HepG2 (cell line): ENCODE measurements at regions not wholly inside any gene's neighbourhood (a gene's known extent, or its start where the extent isn't known, plus 50 kb on each side); places are given as distances from the start of the nearest gene placed in this dataset.

Experiments
- ATAC-seq: fragments of 200-7000 bp; cut with Tn5 transposase; 3 replicates; pipeline ENCODE4 v1.9.1; 2020; ENCODE audit warnings: mild to moderate bottlenecking, moderate library complexity
- BruUV-seq: library from RNA; stranded (reverse); fragments of 400-500 nt; replicated peaks from 2 replicates; lab custom pipeline; 2021; lab: Mats Ljungman, UMichigan
- CTCF ChIA-PET: fragments of 300-600 bp; formaldehyde crosslinking; extraction: SDS; loops from one replicate; lab custom pipeline; 2021; ENCODE audit warnings: low total read pairs, inconsistent platforms, low intra/inter-chr PET ratio; lab: Yijun Ruan, JAX
- POLR2A ChIA-PET: fragments of 350-600 bp; sonication (Branson Sonifier 250); formaldehyde crosslinking; loops from one replicate; lab custom pipeline; 2020; ENCODE audit warnings: antibody characterized with exemption, inconsistent platforms; lab: Yijun Ruan, JAX
- DNase-seq: peaks from one replicate; pipeline ENCODE4 v3.0.0-alpha.2; 2015; ENCODE audit warnings: low spot score
- FAIRE-seq: peaks from 3 replicates; lab custom pipeline; 2011; peaks lifted over from hg19 to GRCh38; lab: Jason Lieb, UNC
- H2AFZ ChIP-seq: one replicate; pipeline ENCODE4 v1.6.1; 2011; ENCODE audit warnings: low read length, inconsistent platforms
- H3K27ac ChIP-seq: fragments of 300-600 bp; 3 replicates; pipeline ENCODE4 v1.8.0; 2011; ENCODE audit warnings: mixed run types, mild to moderate bottlenecking, mixed read lengths, low read length, inconsistent platforms; ENCODE audit not compliant: insufficient read depth; ENCODE audit errors: extremely low read length
- H3K27me3 ChIP-seq, 2 experiments: fragments of 200-600 bp in 1 of 2; 2 replicates in 1 of 2; 3 replicates in 1 of 2; pipeline versions ENCODE4 v1.6.0 to v1.8.0; 2011; ENCODE audit warnings: low read length in 2 of 2, mild to moderate bottlenecking in 2 of 2, moderate library complexity in 2 of 2, inconsistent platforms in 1 of 2; ENCODE audit not compliant: insufficient read depth in 2 of 2, control insufficient read depth in 1 of 2
- H3K36me3 ChIP-seq, 2 experiments: fragments of 200-600 bp in 1 of 2; replicated peaks in 1 of 2; 2 replicates in 1 of 2; 3 replicates in 1 of 2; pipeline versions ENCODE4 v1.5.1 to v1.8.0; 2011; ENCODE audit warnings: low read length in 2 of 2, inconsistent platforms in 1 of 2; ENCODE audit not compliant: insufficient read depth in 2 of 2, control insufficient read depth in 1 of 2
- H3K4me1 ChIP-seq: 2 replicates; pipeline ENCODE4 v1.5.1; 2012; ENCODE audit warnings: low read length, inconsistent platforms; ENCODE audit not compliant: insufficient read depth
- H3K4me2 ChIP-seq: 2 replicates; pipeline ENCODE4 v1.6.0; 2011; ENCODE audit warnings: low read depth, low read length, inconsistent platforms
- H3K4me3 ChIP-seq, 3 experiments: fragments of 200-600 bp in 1 of 3; sonication (generic), shearing (Covaris generic) in 1 of 3; replicated peaks in 1 of 3; 2 replicates each; pipeline ENCODE4 v1.5.1; 2011 to 2016; ENCODE audit warnings: low read length in 3 of 3, inconsistent platforms in 2 of 3, low read depth in 2 of 3, mild to moderate bottlenecking in 2 of 3, control low read depth in 1 of 3, mixed read lengths in 1 of 3; ENCODE audit not compliant: insufficient read depth in 1 of 3
- H3K79me2 ChIP-seq: one replicate; pipeline ENCODE4 v1.6.1; 2011; ENCODE audit warnings: low read length, inconsistent platforms; ENCODE audit not compliant: insufficient read depth
- H3K9ac ChIP-seq: 2 replicates; pipeline ENCODE4 v1.6.0; 2011; ENCODE audit warnings: mild to moderate bottlenecking, low read depth, low read length, inconsistent platforms; ENCODE audit not compliant: insufficient read depth
- H3K9me3 ChIP-seq: 2 replicates; pipeline ENCODE4 v1.5.1; 2012; ENCODE audit warnings: mild to moderate bottlenecking, low read length
- H4K20me1 ChIP-seq: 2 replicates; pipeline ENCODE4 v1.6.0; 2011; ENCODE audit warnings: inconsistent platforms, mild to moderate bottlenecking, low read length, moderate library complexity; ENCODE audit not compliant: insufficient read depth
- BCL6 ChIP-seq: IDR thresholded peaks from 2 replicates; pipeline ENCODE4 v1.6.1; 2016; ENCODE audit warnings: missing genetic modification reagents, missing compliant biosample characterization
- CENPX ChIP-seq: sonication (generic); formaldehyde crosslinking; IDR thresholded peaks from 2 replicates; pipeline ENCODE4 v1.9.0; 2021; ENCODE audit warnings: mild to moderate bottlenecking, missing genetic modification reagents, moderate library complexity
- HOXA9 ChIP-seq: sonication (generic); formaldehyde crosslinking; IDR thresholded peaks from 2 replicates; pipeline ENCODE4 v1.8.1; 2022; ENCODE audit warnings: missing genetic modification reagents, mild to moderate bottlenecking, moderate library complexity, borderline replicate concordance
- KDM3A ChIP-seq: IDR thresholded peaks from 2 replicates; pipeline ENCODE4 v1.6.1; 2018; ENCODE audit warnings: low read depth, missing compliant biosample characterization
- MAFK ChIP-seq, 2 experiments: IDR thresholded peaks in 1 of 2; conservative IDR thresholded peaks in 1 of 2; 2 replicates each; pipeline ENCODE4 v1.6.1; 2011; ENCODE audit warnings: improper control_type of control experiment in 2 of 2, low read length in 2 of 2
- NCOA1 ChIP-seq: sonication (generic); formaldehyde crosslinking; IDR thresholded peaks from 2 replicates; pipeline ENCODE4 v1.9.0; 2021; ENCODE audit warnings: missing genetic modification reagents
- NFIC ChIP-seq: IDR thresholded peaks from 2 replicates; pipeline ENCODE4 v1.6.1; 2012; ENCODE audit warnings: mild to moderate bottlenecking, low read length, inconsistent platforms
- PBX2 ChIP-seq: IDR thresholded peaks from 2 replicates; pipeline ENCODE4 v1.6.1; 2016; ENCODE audit warnings: control low read depth
- SALL1 ChIP-seq: sonication (generic); formaldehyde crosslinking; IDR thresholded peaks from 2 replicates; pipeline ENCODE4 v1.8.0; 2022; ENCODE audit warnings: mild to moderate bottlenecking, missing genetic modification reagents
- SAP130 ChIP-seq: IDR thresholded peaks from 2 replicates; pipeline ENCODE4 v1.6.1; 2016; ENCODE audit warnings: low read depth
- TIGD3 ChIP-seq: sonication (generic); formaldehyde crosslinking; IDR thresholded peaks from 2 replicates; pipeline ENCODE4 v1.5.1; 2020; ENCODE audit warnings: mild to moderate bottlenecking, missing genetic modification reagents, borderline replicate concordance
- ZBTB20 ChIP-seq: sonication (generic); formaldehyde crosslinking; IDR thresholded peaks from 2 replicates; pipeline ENCODE4 v1.8.1; 2023; ENCODE audit warnings: missing genetic modification reagents, low read depth, mild to moderate bottlenecking, borderline replicate concordance
- ZBTB7A ChIP-seq: sonication (generic); formaldehyde crosslinking; IDR thresholded peaks from 2 replicates; pipeline ENCODE4 v1.8.0; 2022; ENCODE audit warnings: mild to moderate bottlenecking, missing genetic modification reagents
- ZNF205 ChIP-seq: IDR thresholded peaks from 2 replicates; pipeline ENCODE4 v1.6.1; 2018; ENCODE audit warnings: missing biosample characterization, missing genetic modification reagents
- ZNF367 ChIP-seq: sonication (generic); formaldehyde crosslinking; IDR thresholded peaks from 2 replicates; pipeline ENCODE4 v1.4.0; 2020; ENCODE audit warnings: missing genetic modification reagents, borderline replicate concordance
- ZNF570 ChIP-seq: sonication (generic); formaldehyde crosslinking; IDR thresholded peaks from 2 replicates; pipeline ENCODE4 v1.4.0; 2020; ENCODE audit warnings: mild to moderate bottlenecking, missing genetic modification reagents, borderline replicate concordance
- WGBS: methylation state at CpG from one replicate; pipeline ENCODE4 v1.1.6; 2017; ENCODE audit warnings: low lambda C conversion rate; 5-methylcytosine and 5-hydroxymethylcytosine counted together
- in situ Hi-C: cut with HindIII; loops from 2 replicates; pipeline ENCODE4 v1.10.0; 2017; ENCODE audit warnings: low pct_unique_long_range_greater_than_20kb; ENCODE audit not compliant: extremely low pct_ligation_motif_present
- intact Hi-C: fragments of 100-400 bp; cut with micrococcal nuclease; formaldehyde crosslinking; loops from one replicate; pipeline ENCODE4 v1.10.0; 2022; ENCODE audit not compliant: unreplicated experiment

GRCh38 chr12:110996415-110996814 is 76.0 kb upstream of the MYL2 start (continued):
- TF ChIP-seq ZNF205 (no peak), HOXA9 (CRISPR knock-in tag) (no peak), KDM3A (CRISPR knock-in tag) (no peak), ZNF367 (CRISPR knock-in tag) (no peak), NFIC (no peak)

DNA sequence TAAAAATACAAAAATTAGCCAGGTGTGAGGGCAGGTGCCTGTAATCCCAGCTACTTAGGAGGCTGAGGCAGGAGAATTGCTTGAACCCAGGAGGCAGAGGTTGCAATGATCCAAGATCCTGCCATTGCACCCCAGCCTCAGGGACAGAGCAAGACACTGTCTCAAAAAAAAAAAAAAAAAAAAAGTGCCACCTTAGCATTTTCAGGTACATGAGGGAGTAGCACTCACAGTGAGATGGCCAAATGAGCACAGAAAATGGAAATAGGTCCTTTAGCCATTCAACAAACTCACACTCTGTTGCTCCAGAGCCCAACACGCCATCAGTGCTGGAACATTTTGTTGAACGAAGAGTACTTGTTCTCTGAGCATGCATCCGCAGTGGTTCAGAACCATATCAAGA is 75.2 kb upstream of the MYL2 start:
- Histone ChIP-seq H3K79me2 (no peaks in the 10 kb centered on the region), H3K9ac (no peak overlapping the region), H3K4me1 (no peaks in the 10 kb centered on the region), H3K4me2 (no peak overlapping the region), H2AFZ (no peak overlapping the region), H4K20me1 (no peaks in the 10 kb centered on the region), H3K4me3 (no peak overlapping the region), H3K27me3 (peaks cover 0 to 7% of the 10 kb centered on the region in 2 experiments; a peak in 2 of 5 replicates), H3K9me3 (peaks cover 20% of the 10 kb centered on the region), H3K36me3 (no peaks in the 10 kb centered on the region), H3K27ac (no peak overlapping the region)
- TF ChIP-seq SALL1 (no peak), MAFK (conservative IDR thresholded peaks at IDR 0.05 in 1 of 2, IDR thresholded peaks at IDR 0.05 in 1 of 2; ENCODE audit: low read length in 2 of 2) (peak; percentile 63 to 73; a peak in 3 of 4 replicates)
- ATAC-seq (no peak), FAIRE-seq (no peak), DNase-seq (no peak)
- WGBS: 36% methylated on average over 3 of the region's 3 CpGs
- CTCF ChIA-PET: no interaction called here
- BruUV-seq: no TSS peak
- in situ Hi-C loops (no loop called here), intact Hi-C loops (no loop called here)
- POLR2A ChIA-PET: no interaction called here

- no TSS peak for BruUV-seq
- Histone ChIP-seq H3K36me3 (no peaks in the 10 kb centered on the region), H3K4me1 (no peaks in the 10 kb centered on the region), H3K4me3 (no peak overlapping the region), H4K20me1 (no peaks in the 10 kb centered on the region), H3K27ac (no peak overlapping the region), H3K4me2 (no peak overlapping the region), H2AFZ (no peak overlapping the region), H3K27me3 (peaks cover 0 to 7% of the 10 kb centered on the region in 2 experiments; a peak in 2 of 5 replicates), H3K79me2 (no peaks in the 10 kb centered on the region), H3K9ac (no peak overlapping the region), H3K9me3 (peaks cover 20% of the 10 kb centered on the region)
- 5% methylated on average over 3 of the region's 7 CpGs for WGBS
- DNase-seq (no peak), ATAC-seq (no peak), FAIRE-seq (no peak)
- in situ Hi-C loops: no loop called here
- POLR2A ChIA-PET: no interaction called here
- intact Hi-C loops: no loop called here
- no peak for TF ChIP-seq BCL6
- no peak for TF ChIP-seq SAP130
- no peak for TF ChIP-seq TIGD3 (CRISPR knock-in tag)
- no peak for TF ChIP-seq ZBTB7A (CRISPR knock-in tag)
- no peak for TF ChIP-seq ZBTB20 (CRISPR knock-in tag)
- no peak for TF ChIP-seq CENPX (CRISPR knock-in tag)
- TF ChIP-seq PBX2 (CRISPR knock-in tag): no peak
- no peak for TF ChIP-seq NCOA1 (CRISPR knock-in tag)
- no peak for TF ChIP-seq ZNF570 (CRISPR knock-in tag)
- CTCF ChIA-PET: no interaction called here
These were observed 74.6 kb upstream of the MYL2 start for GRCh38 chr12:110995016-110995415.
